ENCODE measurements at regions not wholly inside any gene's neighbourhood (a gene's known extent, or its start where the extent isn't known, plus 50 kb on each side); places are given as distances from the start of the nearest gene placed in this dataset.
"Not testable (repeated sequence)": the region's sequence is repeated elsewhere in the genome, so short reads cannot be mapped to it uniquely, and the experiment has no call there.

DNA sequence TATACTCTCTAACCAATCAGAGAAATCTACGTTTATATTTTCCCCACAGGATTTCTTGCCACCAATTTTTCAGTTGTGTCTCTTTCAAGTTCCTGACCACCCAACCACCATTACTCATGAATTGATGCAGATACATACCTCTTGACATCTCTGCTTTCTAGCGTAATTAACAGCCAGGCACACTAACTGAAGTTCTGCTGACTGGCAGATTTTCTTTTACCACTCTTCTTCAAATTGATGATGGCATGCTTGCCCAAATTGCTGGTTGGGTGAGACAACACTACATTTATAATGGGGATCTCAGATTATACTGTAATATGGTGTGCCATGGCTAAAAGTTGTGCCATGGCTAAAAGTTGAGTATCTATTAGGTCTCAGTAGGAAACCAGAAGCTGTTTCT, 566.7 kb downstream of the ADGRL2 start:
- H3F3A ChIP-seq (ENCODE audit: control insufficient read depth, insufficient read depth) = no peaks in the 10 kb centered on the region
- H3K36me3 ChIP-seq (ENCODE audit: control insufficient read depth, low read length) = no peaks in the 10 kb centered on the region

GRCh38 chr1:82366689-82367088, 566.0 kb downstream of the ADGRL2 start:
- no peaks in the 10 kb centered on the region for H3K9me2 ChIP-seq (replicated peaks; ENCODE audit: control insufficient read depth, low read length)

More for the DNA sequence above, 566.7 kb downstream of the ADGRL2 start:
- Histone ChIP-seq H3K79me2 (ENCODE audit: control insufficient read depth, low read length) (no peaks in the 10 kb centered on the region), H4K20me1 (ENCODE audit: control insufficient read depth, insufficient read depth, low read depth, low read length) (no peaks in the 10 kb centered on the region), H3K27me3 (ENCODE audit: control insufficient read depth, low read length) (no peaks in the 10 kb centered on the region), H3K4me2 (ENCODE audit: low read length) (no peak overlapping the region), H3K9me2 (replicated peaks; ENCODE audit: control insufficient read depth, low read length) (no peaks in the 10 kb centered on the region), H3K9me3 (ENCODE audit: control insufficient read depth, insufficient read depth, low read length) (no peaks in the 10 kb centered on the region), H3K4me1 (ENCODE audit: control insufficient read depth, low read length) (no peaks in the 10 kb centered on the region), H3K27ac (ENCODE audit: low read depth, low read length) (no peak overlapping the region), H3K4me3 (ENCODE audit: low read length) (no peak overlapping the region)
- TF ChIP-seq, protein P1, sequence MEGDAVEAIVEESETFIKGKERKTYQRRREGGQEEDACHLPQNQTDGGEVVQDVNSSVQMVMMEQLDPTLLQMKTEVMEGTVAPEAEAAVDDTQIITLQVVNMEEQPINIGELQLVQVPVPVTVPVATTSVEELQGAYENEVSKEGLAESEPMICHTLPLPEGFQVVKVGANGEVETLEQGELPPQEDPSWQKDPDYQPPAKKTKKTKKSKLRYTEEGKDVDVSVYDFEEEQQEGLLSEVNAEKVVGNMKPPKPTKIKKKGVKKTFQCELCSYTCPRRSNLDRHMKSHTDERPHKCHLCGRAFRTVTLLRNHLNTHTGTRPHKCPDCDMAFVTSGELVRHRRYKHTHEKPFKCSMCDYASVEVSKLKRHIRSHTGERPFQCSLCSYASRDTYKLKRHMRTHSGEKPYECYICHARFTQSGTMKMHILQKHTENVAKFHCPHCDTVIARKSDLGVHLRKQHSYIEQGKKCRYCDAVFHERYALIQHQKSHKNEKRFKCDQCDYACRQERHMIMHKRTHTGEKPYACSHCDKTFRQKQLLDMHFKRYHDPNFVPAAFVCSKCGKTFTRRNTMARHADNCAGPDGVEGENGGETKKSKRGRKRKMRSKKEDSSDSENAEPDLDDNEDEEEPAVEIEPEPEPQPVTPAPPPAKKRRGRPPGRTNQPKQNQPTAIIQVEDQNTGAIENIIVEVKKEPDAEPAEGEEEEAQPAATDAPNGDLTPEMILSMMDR (IDR thresholded peaks at IDR 0.05; ENCODE audit: low read depth, low read length, poor library complexity, severe bottlenecking) = no peak
- TF ChIP-seq EZH2phosphoT487 (IDR thresholded peaks at IDR 0.05; ENCODE audit: borderline replicate concordance, low read length) = no peak

GRCh38 chr1:82359541-82359940, 558.8 kb downstream of the ADGRL2 start:
- not testable (repeated sequence) for H3K36me3 ChIP-seq (ENCODE audit: control insufficient read depth, low read length); H3K27me3 ChIP-seq (ENCODE audit: control insufficient read depth, low read length); H4K20me1 ChIP-seq (ENCODE audit: control insufficient read depth, insufficient read depth, low read depth, low read length); H3F3A ChIP-seq (ENCODE audit: control insufficient read depth, insufficient read depth); H3K4me2 ChIP-seq (ENCODE audit: low read length); H3K4me1 ChIP-seq (ENCODE audit: control insufficient read depth, low read length); H3K79me2 ChIP-seq (ENCODE audit: control insufficient read depth, low read length); H3K27ac ChIP-seq (ENCODE audit: low read depth, low read length); H3K9me2 ChIP-seq (replicated peaks; ENCODE audit: control insufficient read depth, low read length); H3K9me3 ChIP-seq (ENCODE audit: control insufficient read depth, insufficient read depth, low read length); H3K4me3 ChIP-seq (ENCODE audit: low read length)

More at GRCh38 chr1:82366689-82367088, 566.0 kb downstream of the ADGRL2 start:
- H3K4me2 ChIP-seq (ENCODE audit: low read length) = no peak overlapping the region
- no peaks in the 10 kb centered on the region for H3K36me3 ChIP-seq (ENCODE audit: control insufficient read depth, low read length)
- H4K20me1 ChIP-seq (ENCODE audit: control insufficient read depth, insufficient read depth, low read depth, low read length) = no peaks in the 10 kb centered on the region
- TF ChIP-seq, protein P1 (IDR thresholded peaks at IDR 0.05; ENCODE audit: low read depth, low read length, poor library complexity, severe bottlenecking) = no peak
- no peak for TF ChIP-seq EZH2phosphoT487 (IDR thresholded peaks at IDR 0.05; ENCODE audit: borderline replicate concordance, low read length)
- H3K79me2 ChIP-seq (ENCODE audit: control insufficient read depth, low read length) = no peaks in the 10 kb centered on the region
- no peak overlapping the region for H3K27ac ChIP-seq (ENCODE audit: low read depth, low read length)
- H3K4me3 ChIP-seq (ENCODE audit: low read length) = no peak overlapping the region
- no peaks in the 10 kb centered on the region for H3K27me3 ChIP-seq (ENCODE audit: control insufficient read depth, low read length)
- no peaks in the 10 kb centered on the region for H3F3A ChIP-seq (ENCODE audit: control insufficient read depth, insufficient read depth)
- no peaks in the 10 kb centered on the region for H3K9me3 ChIP-seq (ENCODE audit: control insufficient read depth, insufficient read depth, low read length)
- no peaks in the 10 kb centered on the region for H3K4me1 ChIP-seq (ENCODE audit: control insufficient read depth, low read length)

DNA sequence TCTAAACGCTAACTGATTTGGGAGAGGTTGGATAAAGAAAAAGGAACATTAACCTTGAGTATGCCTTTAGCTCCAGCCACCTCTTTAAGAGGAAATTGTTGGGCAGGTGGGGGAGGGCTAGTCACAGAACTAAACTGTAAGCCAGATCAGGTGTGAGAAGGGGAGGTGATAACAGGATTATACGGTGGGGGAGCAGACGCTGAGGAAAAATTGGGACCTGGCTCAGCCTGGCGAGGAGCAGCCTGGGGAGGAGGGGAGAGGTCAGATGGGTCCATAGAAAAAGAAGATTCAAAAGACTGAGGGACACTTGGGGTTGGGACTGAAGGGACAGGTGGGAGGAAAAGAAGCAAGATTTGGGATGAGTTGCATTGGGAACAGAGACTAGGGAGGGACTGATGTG, 558.0 kb downstream of the ADGRL2 start:
- H3K79me2 ChIP-seq (ENCODE audit: control insufficient read depth, low read length); H3K4me2 ChIP-seq (ENCODE audit: low read length); H3F3A ChIP-seq (ENCODE audit: control insufficient read depth, insufficient read depth); H3K36me3 ChIP-seq (ENCODE audit: control insufficient read depth, low read length); H3K27ac ChIP-seq (ENCODE audit: low read depth, low read length); H4K20me1 ChIP-seq (ENCODE audit: control insufficient read depth, insufficient read depth, low read depth, low read length); H3K4me3 ChIP-seq (ENCODE audit: low read length); H3K4me1 ChIP-seq (ENCODE audit: control insufficient read depth, low read length); H3K9me3 ChIP-seq (ENCODE audit: control insufficient read depth, insufficient read depth, low read length); H3K27me3 ChIP-seq (ENCODE audit: control insufficient read depth, low read length); H3K9me2 ChIP-seq (replicated peaks; ENCODE audit: control insufficient read depth, low read length): not testable (repeated sequence)

- H3K36me3 ChIP-seq (ENCODE audit: control insufficient read depth, low read length); H3F3A ChIP-seq (ENCODE audit: control insufficient read depth, insufficient read depth); H3K9me3 ChIP-seq (ENCODE audit: control insufficient read depth, insufficient read depth, low read length); H3K4me3 ChIP-seq (ENCODE audit: low read length); H3K4me2 ChIP-seq (ENCODE audit: low read length); H3K9me2 ChIP-seq (replicated peaks; ENCODE audit: control insufficient read depth, low read length); H3K79me2 ChIP-seq (ENCODE audit: control insufficient read depth, low read length); H3K27me3 ChIP-seq (ENCODE audit: control insufficient read depth, low read length); H4K20me1 ChIP-seq (ENCODE audit: control insufficient read depth, insufficient read depth, low read depth, low read length); H3K4me1 ChIP-seq (ENCODE audit: control insufficient read depth, low read length); H3K27ac ChIP-seq (ENCODE audit: low read depth, low read length): not testable (repeated sequence)
Measured at GRCh38 chr1:82354546-82354945, 553.8 kb downstream of the ADGRL2 start.
